ENCODE measurements at regions not wholly inside any gene's neighbourhood (a gene's known extent, or its start where the extent isn't known, plus 50 kb on each side); places are given as distances from the start of the nearest gene placed in this dataset.
"Not testable (repeated sequence)": the region's sequence is repeated elsewhere in the genome, so short reads cannot be mapped to it uniquely, and the experiment has no call there.

DNA sequence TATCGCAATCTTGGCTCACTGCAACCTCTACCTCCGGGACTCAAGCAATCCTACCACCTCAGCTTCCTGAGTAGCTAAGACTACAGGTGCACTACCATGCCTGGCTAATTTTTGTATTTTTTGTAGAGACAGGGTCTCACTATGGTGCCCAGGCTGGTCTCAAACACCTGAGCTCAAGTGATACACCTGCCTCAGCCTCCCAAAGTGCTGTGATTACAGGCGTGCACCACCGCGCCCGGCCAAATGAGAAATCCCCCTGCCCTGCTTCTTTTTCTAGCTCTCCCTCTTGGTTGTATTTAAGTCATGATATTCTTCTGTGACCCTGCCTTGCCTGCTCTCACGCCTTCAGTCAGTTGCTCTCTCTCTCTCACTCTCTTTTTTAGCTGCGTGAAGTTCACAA, 157.0 kb upstream of the SH3BP4 start:
- no peak for ATAC-seq
- CTCF ChIA-PET: no interaction called here
- peaks cover 3% of the 10 kb centered on the region for H3K27me3 Mint-ChIP-seq

DNA sequence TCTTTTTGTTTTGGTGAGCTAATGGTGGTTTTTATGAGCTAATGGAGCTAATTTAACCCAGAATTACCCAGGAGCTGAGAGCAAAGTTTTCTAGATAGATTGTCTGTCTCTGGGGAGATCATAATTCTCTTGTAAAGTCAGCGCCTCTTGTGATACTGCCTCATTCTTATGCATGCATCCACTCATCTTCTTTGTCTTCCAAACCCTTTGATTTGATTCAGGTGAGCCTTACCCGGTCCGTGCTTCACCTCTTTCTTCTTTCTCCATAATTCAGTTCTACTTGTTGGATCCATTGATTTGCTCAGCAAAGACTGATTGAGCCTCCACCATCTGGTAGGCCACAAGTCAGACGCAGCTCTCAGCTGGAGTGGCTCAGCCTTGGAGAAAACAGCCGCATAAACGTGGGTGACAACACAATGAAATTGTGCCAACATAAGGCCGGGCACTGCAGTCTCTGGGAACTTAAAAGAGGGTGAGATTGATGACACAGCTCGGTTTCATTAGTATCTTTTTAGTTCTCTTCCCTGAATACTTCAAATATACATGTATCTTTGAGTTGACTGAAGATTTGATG, 158.5 kb upstream of the SH3BP4 start:
- no peaks in the 10 kb centered on the region for H3K4me1 Mint-ChIP-seq
- H3K27me3 Mint-ChIP-seq: peaks cover 3% of the 10 kb centered on the region
- DNase-seq (no peak), ATAC-seq (no peak)
- CTCF ChIA-PET: no interaction called here
- H3K36me3 Mint-ChIP-seq: no peaks in the 10 kb centered on the region
- H3K4me3 Mint-ChIP-seq: no peak overlapping the region
- H3K9me3 Mint-ChIP-seq (ENCODE audit: low read depth): no peaks in the 10 kb centered on the region
- H3K27ac Mint-ChIP-seq: no peak overlapping the region

More for the DNA sequence above, 157.0 kb upstream of the SH3BP4 start:
- Mint-ChIP-seq H3K4me1 (no peaks in the 10 kb centered on the region), H3K27ac (no peak overlapping the region), H3K9me3 (ENCODE audit: low read depth) (no peaks in the 10 kb centered on the region), H3K4me3 (no peak overlapping the region), H3K36me3 (no peaks in the 10 kb centered on the region)
- no peak for DNase-seq

DNA sequence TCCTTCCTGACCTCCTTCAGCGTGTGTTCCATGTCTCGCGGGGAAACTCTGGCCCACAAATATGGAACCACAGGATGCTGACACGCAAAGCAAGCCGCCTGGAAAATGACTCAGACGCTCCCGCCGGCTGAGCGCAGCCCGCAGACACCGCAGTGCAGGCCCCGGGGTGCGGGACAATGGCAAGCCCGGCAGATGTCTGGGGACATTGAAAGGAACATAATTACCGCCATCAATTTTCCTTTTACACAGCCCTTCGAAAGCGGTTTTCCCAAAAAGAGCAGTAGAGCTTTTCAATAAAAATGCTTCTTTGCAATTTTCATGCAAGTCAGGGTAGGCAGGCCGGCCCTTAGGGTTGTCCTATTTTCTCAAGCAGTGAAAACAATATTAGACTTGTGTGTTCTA, 159.2 kb upstream of the SH3BP4 start:
- H3K4me3 Mint-ChIP-seq: no peak overlapping the region
- H3K9me3 Mint-ChIP-seq (ENCODE audit: low read depth): no peaks in the 10 kb centered on the region
- DNase-seq (no peak), ATAC-seq (no peak)
- H3K36me3 Mint-ChIP-seq: no peaks in the 10 kb centered on the region
- H3K4me1 Mint-ChIP-seq: no peaks in the 10 kb centered on the region
- no peak overlapping the region for H3K27ac Mint-ChIP-seq
- H3K27me3 Mint-ChIP-seq: peaks cover 3% of the 10 kb centered on the region
- CTCF ChIA-PET: no interaction called here

DNA sequence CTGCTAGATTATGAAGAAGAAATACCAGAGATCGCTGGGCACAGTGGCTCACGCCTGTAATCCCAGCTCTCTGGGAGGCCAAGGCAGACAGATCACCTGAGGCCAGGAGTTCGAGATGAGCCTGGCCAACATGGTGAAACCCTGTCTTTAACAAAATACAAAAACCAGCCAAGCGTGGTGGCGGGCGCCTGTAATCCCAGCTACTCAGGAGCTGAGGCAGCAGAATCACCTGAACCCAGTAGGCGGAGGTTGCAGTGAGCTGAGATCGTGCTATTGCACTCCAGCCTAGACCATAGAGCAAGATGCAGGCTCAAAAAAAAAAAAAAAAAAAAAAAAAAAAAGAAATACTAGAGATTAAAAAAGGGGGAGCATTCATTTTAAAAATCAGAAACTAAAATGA, 159.7 kb upstream of the SH3BP4 start:
- ATAC-seq; DNase-seq; H3K27me3 Mint-ChIP-seq; H3K4me3 Mint-ChIP-seq; H3K27ac Mint-ChIP-seq; CTCF ChIA-PET; H3K36me3 Mint-ChIP-seq; H3K9me3 Mint-ChIP-seq (ENCODE audit: low read depth); H3K4me1 Mint-ChIP-seq: not testable (repeated sequence)

DNA sequence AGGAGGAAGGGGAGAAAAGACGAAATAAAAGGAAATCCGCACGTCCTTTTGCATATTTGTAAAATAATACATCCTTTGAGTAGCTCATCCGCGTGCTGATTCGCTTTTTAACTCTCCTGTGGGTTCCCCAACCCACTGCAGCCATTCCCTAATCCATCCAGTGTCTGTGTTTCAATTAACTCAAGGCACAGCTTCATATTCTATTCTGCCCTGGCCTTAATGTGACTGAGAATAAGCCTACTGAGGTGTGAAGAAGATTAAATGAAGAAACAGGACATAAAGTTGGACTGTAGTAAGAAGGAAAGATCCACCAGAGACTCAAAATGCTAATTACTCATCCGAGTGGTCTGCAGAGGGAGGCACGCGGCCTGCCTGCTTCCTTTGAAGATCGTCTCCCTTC, 161.4 kb upstream of the SH3BP4 start:
- no peak for ATAC-seq
- Mint-ChIP-seq H3K9me3 (ENCODE audit: low read depth) (no peaks in the 10 kb centered on the region), H3K27me3 (peaks cover 3% of the 10 kb centered on the region), H3K4me1 (no peaks in the 10 kb centered on the region), H3K4me3 (no peak overlapping the region), H3K36me3 (no peaks in the 10 kb centered on the region), H3K27ac (no peak overlapping the region)
- DNase-seq: no peak
- CTCF ChIA-PET: no interaction called here

DNA sequence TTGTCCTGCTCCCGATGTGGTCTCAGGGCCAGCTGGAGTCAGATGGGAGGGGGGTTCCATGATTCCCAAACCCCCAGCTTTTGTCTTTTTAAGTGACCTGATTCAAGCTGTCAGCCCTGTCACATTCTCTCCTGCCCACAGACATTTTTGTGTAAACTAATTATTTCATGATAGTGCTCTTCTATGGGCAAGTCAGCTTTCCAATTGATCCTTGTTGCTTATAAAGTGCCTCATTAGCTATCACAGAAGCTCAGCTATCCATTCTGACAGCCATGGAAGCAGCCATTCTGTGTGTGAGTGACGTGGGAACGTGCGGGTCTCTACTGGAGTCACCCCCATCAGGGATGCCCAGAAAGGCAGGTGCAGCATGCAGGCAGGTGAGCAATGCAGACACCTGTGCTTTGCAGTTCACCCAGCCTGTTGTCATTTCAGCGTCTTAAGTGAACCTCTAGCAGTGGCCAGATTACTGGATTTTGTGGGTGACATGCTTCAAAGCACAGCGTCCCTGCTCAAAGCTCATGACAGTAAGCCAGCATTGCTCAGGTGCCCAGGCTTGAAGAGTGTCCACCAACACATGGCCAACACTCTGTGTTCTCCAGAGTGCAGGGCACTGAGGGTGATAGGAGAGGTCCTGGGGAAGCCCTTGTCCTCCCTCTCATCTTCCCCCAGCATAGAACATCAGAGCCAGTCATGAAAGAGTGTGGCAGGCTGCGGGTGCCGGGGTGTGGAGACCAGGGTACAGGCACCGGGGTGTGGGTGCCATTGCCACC, 162.1 kb upstream of the SH3BP4 start:
- Mint-ChIP-seq H3K4me3 (no peak overlapping the region), H3K9me3 (ENCODE audit: low read depth) (no peaks in the 10 kb centered on the region), H3K27me3 (no peaks in the 10 kb centered on the region), H3K27ac (no peak overlapping the region), H3K4me1 (no peaks in the 10 kb centered on the region), H3K36me3 (no peaks in the 10 kb centered on the region)
- CTCF ChIA-PET: no interaction called here
- DNase-seq (no peak), ATAC-seq (no peak)

DNA sequence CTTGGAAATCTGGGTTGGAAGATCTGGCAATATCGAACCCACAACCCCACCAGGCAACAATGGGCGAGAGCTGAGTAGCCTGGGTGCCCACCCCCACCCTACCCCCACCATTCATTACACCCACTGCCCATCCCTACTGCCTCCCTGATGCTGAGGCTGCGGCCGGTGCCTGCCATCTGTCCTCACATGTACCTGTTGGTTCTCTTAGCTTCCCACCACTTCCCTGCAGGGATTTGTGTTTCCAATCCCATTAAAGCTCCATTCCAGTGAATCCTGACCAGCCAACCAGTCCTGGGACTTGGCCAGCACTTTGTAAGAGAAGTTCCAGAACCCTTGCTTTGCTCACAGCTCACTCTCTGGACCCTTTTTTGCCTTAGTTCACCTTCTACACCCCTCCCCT, 163.0 kb upstream of the SH3BP4 start:
- no peak overlapping the region for H3K4me3 Mint-ChIP-seq
- CTCF ChIA-PET: no interaction called here
- no peaks in the 10 kb centered on the region for H3K36me3 Mint-ChIP-seq
- ATAC-seq (no peak), DNase-seq (no peak)
- H3K27ac Mint-ChIP-seq: no peak overlapping the region
- no peaks in the 10 kb centered on the region for H3K4me1 Mint-ChIP-seq
- H3K9me3 Mint-ChIP-seq (ENCODE audit: low read depth): peaks cover 5% of the 10 kb centered on the region
- no peaks in the 10 kb centered on the region for H3K27me3 Mint-ChIP-seq

DNA sequence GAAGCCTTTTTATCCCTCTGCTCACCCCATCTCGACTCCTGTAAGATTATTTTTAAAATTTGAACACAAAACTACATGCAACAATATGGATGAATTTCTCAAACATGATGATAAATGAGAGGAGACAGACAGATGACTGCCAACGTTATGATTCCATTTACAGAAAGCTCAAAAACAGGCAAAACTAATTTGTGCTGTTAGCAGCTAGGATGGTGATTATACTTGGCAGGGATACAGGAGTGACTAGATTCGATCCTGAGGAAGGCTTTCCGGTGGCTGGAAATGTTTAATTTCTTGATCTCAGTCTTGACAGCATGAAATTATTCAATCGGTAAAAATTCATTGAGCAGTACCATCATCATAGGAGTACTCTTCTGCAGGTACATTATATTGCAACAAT, 163.4 kb upstream of the SH3BP4 start:
- Mint-ChIP-seq H3K27ac (no peak overlapping the region), H3K36me3 (no peaks in the 10 kb centered on the region)
- CTCF ChIA-PET: no interaction called here

DNA sequence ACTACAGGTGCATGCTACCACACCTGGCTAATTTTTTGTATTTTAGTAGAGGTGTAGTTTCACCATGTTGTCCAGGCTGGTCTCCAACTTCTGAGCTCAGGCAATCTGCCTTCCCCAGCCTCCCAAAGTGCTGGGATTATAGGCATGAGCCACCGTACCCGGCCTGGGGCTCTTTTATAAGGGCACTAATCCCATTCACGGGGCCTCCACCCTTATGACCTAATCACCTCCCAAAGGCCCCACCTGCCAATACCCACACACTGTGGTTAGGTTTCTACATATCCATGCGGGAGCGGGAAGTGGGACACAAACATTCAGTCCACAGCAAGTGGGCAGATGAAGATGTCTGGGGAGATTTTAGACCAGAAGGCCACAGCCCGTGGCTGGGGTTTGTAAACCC, 164.7 kb upstream of the SH3BP4 start:
- CTCF ChIA-PET: no interaction called here
- Mint-ChIP-seq H3K36me3 (no peaks in the 10 kb centered on the region), H3K4me3 (no peak overlapping the region), H3K27me3 (no peaks in the 10 kb centered on the region), H3K9me3 (ENCODE audit: low read depth) (peaks cover 11% of the 10 kb centered on the region), H3K27ac (no peak overlapping the region), H3K4me1 (no peaks in the 10 kb centered on the region)
- ATAC-seq: no peak
- DNase-seq: no peak

More for the DNA sequence above, 163.4 kb upstream of the SH3BP4 start:
- ATAC-seq (no peak), DNase-seq (no peak)
- H3K4me1 Mint-ChIP-seq: no peaks in the 10 kb centered on the region
- H3K4me3 Mint-ChIP-seq: no peak overlapping the region
- H3K27me3 Mint-ChIP-seq: no peaks in the 10 kb centered on the region
- peaks cover 8% of the 10 kb centered on the region for H3K9me3 Mint-ChIP-seq (ENCODE audit: low read depth)

DNA sequence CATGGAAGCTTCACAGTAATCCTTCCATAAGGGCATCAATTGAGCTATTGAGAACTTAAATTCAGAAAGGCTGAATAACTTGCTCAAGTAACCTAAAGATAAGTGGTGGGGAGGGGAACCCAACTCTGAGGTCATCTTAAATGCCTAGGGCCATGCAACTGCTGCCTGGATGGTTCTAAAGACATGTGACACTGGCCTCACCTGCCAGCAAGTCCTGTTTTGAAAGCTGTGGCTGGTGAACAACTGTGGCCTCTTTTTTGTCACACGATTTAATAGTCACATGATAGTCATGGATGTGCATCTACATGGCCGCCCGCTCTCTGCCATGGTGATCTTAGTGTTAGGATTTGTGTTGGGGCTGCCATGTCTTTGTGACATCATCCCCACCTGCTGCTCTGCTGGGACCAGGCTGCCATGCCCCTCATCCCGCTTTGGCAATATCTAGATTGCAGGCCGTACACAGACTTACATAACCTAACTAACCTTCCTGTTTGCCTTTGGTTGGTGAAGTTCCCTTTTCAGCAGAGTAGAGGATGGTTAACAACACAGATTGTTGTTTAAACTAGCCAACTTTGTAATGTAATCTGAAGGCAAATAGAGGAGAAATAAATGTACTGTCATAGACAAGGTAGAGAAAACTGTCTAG, 177.9 kb upstream of the SH3BP4 start:
- Mint-ChIP-seq H3K4me3 (no peak overlapping the region), H3K9me3 (ENCODE audit: low read depth) (no peaks in the 10 kb centered on the region)
- CTCF ChIA-PET: no interaction called here

DNA sequence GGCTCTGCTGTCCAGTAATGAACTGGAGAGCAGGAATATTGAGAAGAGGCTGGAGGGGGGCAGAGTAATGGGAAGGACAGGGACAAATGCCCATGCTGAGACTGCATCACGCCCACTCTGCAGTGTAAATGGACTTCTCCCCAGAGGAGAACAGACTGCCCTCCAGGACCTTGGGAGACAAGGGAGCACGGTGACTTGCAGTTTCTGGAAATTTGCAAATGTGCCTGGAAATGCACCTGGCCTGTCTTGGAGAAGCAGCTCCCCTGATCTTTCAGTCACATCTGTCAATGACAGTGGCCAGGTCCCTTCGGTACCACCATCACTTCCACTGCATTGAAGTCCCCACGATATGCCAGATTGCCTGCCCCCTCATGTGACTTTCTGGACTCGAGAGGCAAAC, 178.7 kb upstream of the SH3BP4 start:
- ATAC-seq (no peak), DNase-seq (no peak)
- H3K9me3 Mint-ChIP-seq (ENCODE audit: low read depth): no peaks in the 10 kb centered on the region
- no peaks in the 10 kb centered on the region for H3K36me3 Mint-ChIP-seq
- no peaks in the 10 kb centered on the region for H3K4me1 Mint-ChIP-seq
- H3K4me3 Mint-ChIP-seq: no peak overlapping the region
- H3K27me3 Mint-ChIP-seq: peaks cover 8% of the 10 kb centered on the region
- H3K27ac Mint-ChIP-seq: no peak overlapping the region
- CTCF ChIA-PET: no interaction called here

More for the DNA sequence above, 177.9 kb upstream of the SH3BP4 start:
- no peaks in the 10 kb centered on the region for H3K36me3 Mint-ChIP-seq
- H3K27ac Mint-ChIP-seq: no peak overlapping the region
- DNase-seq (no peak), ATAC-seq (no peak)
- H3K27me3 Mint-ChIP-seq: peaks cover 8% of the 10 kb centered on the region
- no peaks in the 10 kb centered on the region for H3K4me1 Mint-ChIP-seq

DNA sequence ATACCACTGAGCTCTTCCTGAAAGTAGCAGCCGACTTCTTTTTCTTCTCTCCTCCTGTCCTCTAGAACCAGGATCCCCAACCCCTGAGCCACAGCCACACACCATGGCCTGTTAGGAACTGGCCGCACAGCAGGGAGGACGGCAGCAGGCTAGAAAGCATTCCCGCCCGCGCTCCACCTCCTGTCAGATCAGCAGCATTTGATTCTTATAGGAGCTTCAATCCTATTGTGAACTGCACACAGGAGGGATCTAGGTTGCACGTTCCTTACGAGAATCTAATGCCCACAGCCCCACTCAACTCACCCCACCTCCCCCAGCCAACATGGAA, 179.1 kb upstream of the SH3BP4 start:
- no peaks in the 10 kb centered on the region for H3K36me3 Mint-ChIP-seq
- no peak overlapping the region for H3K4me3 Mint-ChIP-seq
- DNase-seq (no peak), ATAC-seq (no peak)
- H3K4me1 Mint-ChIP-seq: no peaks in the 10 kb centered on the region
- H3K27me3 Mint-ChIP-seq: peaks cover 8% of the 10 kb centered on the region
- CTCF ChIA-PET: no interaction called here
- H3K9me3 Mint-ChIP-seq (ENCODE audit: low read depth): no peaks in the 10 kb centered on the region
- no peak overlapping the region for H3K27ac Mint-ChIP-seq

DNA sequence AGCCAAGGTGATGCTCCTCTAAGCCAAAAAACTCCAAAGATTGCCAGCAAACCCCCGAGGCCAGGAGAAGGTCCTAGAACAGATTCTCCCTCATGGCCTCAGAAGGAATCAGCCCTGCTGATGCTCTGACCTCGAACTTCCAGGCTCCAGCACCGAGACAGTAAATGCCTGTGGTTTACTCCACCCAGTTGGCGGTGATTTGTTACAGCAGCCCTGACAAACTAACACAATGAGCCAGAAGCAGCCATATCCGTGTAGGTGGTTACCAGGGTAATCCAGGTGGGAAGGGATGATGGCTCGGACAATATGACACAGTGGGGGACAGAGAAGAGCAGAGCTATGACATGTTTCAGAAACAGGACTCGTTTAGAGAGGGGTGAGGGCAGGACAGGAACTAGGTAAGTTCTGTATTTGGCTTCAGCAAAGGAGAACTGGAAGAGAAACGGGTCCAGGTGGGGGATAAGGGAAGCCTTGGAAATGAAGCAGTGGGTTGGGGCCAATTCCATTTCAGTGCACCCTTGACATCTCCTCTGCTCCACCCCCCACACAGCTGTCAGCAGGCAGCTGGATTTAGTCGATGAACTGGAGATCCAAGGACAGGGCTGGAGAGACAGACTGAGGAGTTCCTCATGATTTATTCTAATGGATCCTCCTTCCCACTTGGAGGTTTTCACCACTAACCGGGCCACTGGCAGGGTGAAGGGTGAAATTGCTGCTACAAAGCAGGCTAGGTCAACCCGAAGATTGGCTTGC, 179.7 kb upstream of the SH3BP4 start:
- ATAC-seq: no peak
- H3K36me3 Mint-ChIP-seq: no peaks in the 10 kb centered on the region

DNA sequence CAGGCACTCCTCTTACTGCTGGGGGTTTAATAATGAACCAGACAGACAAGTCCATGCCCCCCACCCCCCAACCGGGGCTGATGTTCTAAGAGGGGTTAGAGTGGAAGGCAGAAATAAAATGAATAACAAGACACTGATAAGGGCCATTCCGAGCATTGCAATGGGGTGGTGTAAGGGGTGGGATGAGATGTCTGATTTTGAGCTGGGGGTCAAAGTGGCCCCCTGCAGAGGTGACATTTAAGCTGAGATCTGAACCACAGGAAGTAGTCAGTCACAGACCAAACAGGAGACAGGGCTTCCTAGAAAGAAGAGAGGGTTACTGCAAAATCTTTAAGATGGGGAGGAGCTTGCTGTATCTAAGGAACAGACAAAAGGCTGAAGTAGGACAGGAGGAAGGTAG, 180.6 kb upstream of the SH3BP4 start:
- CTCF ChIA-PET: no interaction called here
- H3K27ac Mint-ChIP-seq: no peak overlapping the region
- no peaks in the 10 kb centered on the region for H3K4me1 Mint-ChIP-seq
- peaks cover 5% of the 10 kb centered on the region for H3K27me3 Mint-ChIP-seq
- H3K36me3 Mint-ChIP-seq: no peaks in the 10 kb centered on the region
- H3K9me3 Mint-ChIP-seq (ENCODE audit: low read depth): no peaks in the 10 kb centered on the region
- ATAC-seq (no peak), DNase-seq (no peak)
- no peak overlapping the region for H3K4me3 Mint-ChIP-seq

More for the DNA sequence above, 179.7 kb upstream of the SH3BP4 start:
- no peak overlapping the region for H3K27ac Mint-ChIP-seq
- H3K4me1 Mint-ChIP-seq: no peaks in the 10 kb centered on the region
- DNase-seq: no peak
- CTCF ChIA-PET: no interaction called here
- peaks cover 8% of the 10 kb centered on the region for H3K27me3 Mint-ChIP-seq
- H3K4me3 Mint-ChIP-seq: no peak overlapping the region
- no peaks in the 10 kb centered on the region for H3K9me3 Mint-ChIP-seq (ENCODE audit: low read depth)
